IMR-90 (cell line): ENCODE measurements at regions not wholly inside any gene's neighbourhood (a gene's known extent, or its start where the extent isn't known, plus 50 kb on each side); places are given as distances from the start of the nearest gene placed in this dataset.
"Not testable (repeated sequence)": the region's sequence is repeated elsewhere in the genome, so short reads cannot be mapped to it uniquely, and the experiment has no call there.

ENCODE experiments used
- ATAC-seq: fragments of 200-7000 bp; cut with Tn5 transposase; 2 replicates; pipeline ENCODE4 v1.9.1; 2020; ENCODE audit warnings: low read depth, mild to moderate bottlenecking, moderate library complexity
- BruUV-seq: library from RNA; stranded (reverse); fragments of 400-500 nt; replicated peaks from 2 replicates; lab custom pipeline; 2021; lab: Mats Ljungman, UMichigan
- CTCF ChIA-PET: fragments of 300-600 bp; formaldehyde crosslinking; extraction: SDS; loops from one replicate; lab custom pipeline; 2021; ENCODE audit warnings: antibody characterized with exemption; lab: Yijun Ruan, JAX
- POLR2A ChIA-PET: fragments of 300-600 bp; sonication (Branson Sonifier 250); formaldehyde crosslinking; loops from one replicate; lab custom pipeline; 2022; ENCODE audit warnings: antibody characterized with exemption; ENCODE audit not compliant: unreplicated experiment; lab: Charles Lee
- DNase-seq: peaks from one replicate; pipeline ENCODE4 v3.0.0; 2013
- H2AFZ ChIP-seq: replicated peaks from 2 replicates; pipeline ENCODE3; 2013; ENCODE audit warnings: low read length, mild to moderate bottlenecking; ENCODE audit not compliant: poor library complexity
- H2AK5ac ChIP-seq: 2 replicates; pipeline ENCODE4 v1.6.1; 2013; ENCODE audit warnings: low read depth, low read length, inconsistent platforms
- H2AK9ac ChIP-seq: replicated peaks from 2 replicates; pipeline ENCODE3; 2013; ENCODE audit warnings: mild to moderate bottlenecking, low read depth, low read length, moderate library complexity; ENCODE audit not compliant: poor library complexity
- H2BK120ac ChIP-seq: 2 replicates; pipeline ENCODE4 v1.6.1; 2013; ENCODE audit warnings: low read depth, low read length, inconsistent platforms
- H2BK15ac ChIP-seq: 3 replicates; pipeline ENCODE4 v1.6.1; 2013; ENCODE audit warnings: low read depth, low read length, inconsistent platforms
- H2BK20ac ChIP-seq: 2 replicates; pipeline ENCODE4 v1.6.1; 2013; ENCODE audit warnings: low read depth, mild to moderate bottlenecking, inconsistent platforms, low read length, moderate library complexity
- H2BK5ac ChIP-seq: 2 replicates; pipeline ENCODE4 v1.6.1; 2013; ENCODE audit warnings: mild to moderate bottlenecking, low read depth, low read length, inconsistent platforms; ENCODE audit not compliant: poor library complexity, severe bottlenecking
- H3K14ac ChIP-seq: replicated peaks from 2 replicates; pipeline ENCODE4 v1.6.1; 2013; ENCODE audit warnings: low read depth, low read length, inconsistent platforms
- H3K18ac ChIP-seq: 2 replicates; pipeline ENCODE4 v1.6.1; 2013; ENCODE audit warnings: low read depth, low read length, control low read depth
- H3K23ac ChIP-seq: 2 replicates; pipeline ENCODE4 v1.6.1; 2013; ENCODE audit warnings: low read depth, low read length, inconsistent platforms
- H3K27ac ChIP-seq: 2 replicates; pipeline ENCODE4 v1.5.1; 2013; ENCODE audit warnings: mild to moderate bottlenecking, control low read depth, low read length; ENCODE audit not compliant: insufficient read depth
- H3K27me3 ChIP-seq: 2 replicates; pipeline ENCODE4 v1.6.1; 2013; ENCODE audit warnings: low read length; ENCODE audit not compliant: control insufficient read depth, insufficient read depth
- H3K36me3 ChIP-seq: 2 replicates; pipeline ENCODE4 v1.6.1; 2013; ENCODE audit warnings: low read length, mixed read lengths; ENCODE audit not compliant: control insufficient read depth, insufficient read depth
- H3K4ac ChIP-seq: 2 replicates; pipeline ENCODE4 v1.6.1; 2013; ENCODE audit warnings: low read depth, low read length, inconsistent platforms
- H3K4me1 ChIP-seq: 2 replicates; pipeline ENCODE4 v1.6.1; 2013; ENCODE audit warnings: low read length, mixed read lengths; ENCODE audit not compliant: control insufficient read depth, insufficient read depth
- H3K4me2 ChIP-seq: 2 replicates; pipeline ENCODE4 v1.6.1; 2013; ENCODE audit warnings: low read depth, mild to moderate bottlenecking, control low read depth, low read length, moderate library complexity
- H3K4me3 ChIP-seq: 2 replicates; pipeline ENCODE4 v1.5.1; 2013; ENCODE audit warnings: low read depth, mild to moderate bottlenecking, control low read depth, low read length, moderate library complexity; ENCODE audit not compliant: insufficient read depth
- H3K56ac ChIP-seq: 2 replicates; pipeline ENCODE4 v1.6.1; 2013; ENCODE audit warnings: low read length, inconsistent platforms; ENCODE audit not compliant: insufficient read depth; ENCODE audit errors: extremely low read depth
- H3K79me1 ChIP-seq, 2 experiments: 2 replicates each; pipeline ENCODE4 v1.6.1; 2013; ENCODE audit warnings: low read length in 2 of 2, inconsistent platforms in 1 of 2, low read depth in 1 of 2
- H3K9ac ChIP-seq: 2 replicates; pipeline ENCODE4 v1.6.1; 2013; ENCODE audit warnings: low read depth, low read length, control low read depth
- H3K9me1 ChIP-seq: 2 replicates; pipeline ENCODE4 v1.6.1; 2013; ENCODE audit warnings: low read length, inconsistent platforms; ENCODE audit not compliant: insufficient read depth
- H3K9me3 ChIP-seq: 2 replicates; pipeline ENCODE4 v1.6.1; 2013; ENCODE audit warnings: low read length; ENCODE audit not compliant: control insufficient read depth, insufficient read depth
- H4K20me1 ChIP-seq: 2 replicates; pipeline ENCODE4 v1.6.1; 2013; ENCODE audit warnings: low read length, inconsistent platforms; ENCODE audit not compliant: insufficient read depth
- H4K5ac ChIP-seq: 2 replicates; pipeline ENCODE4 v1.6.1; 2013; ENCODE audit warnings: mild to moderate bottlenecking, low read depth, low read length, control low read depth
- H4K8ac ChIP-seq, 2 experiments: 2 replicates each; pipeline ENCODE4 v1.6.1; 2013; ENCODE audit warnings: low read depth in 2 of 2, low read length in 2 of 2, control low read depth in 1 of 2, inconsistent platforms in 1 of 2
- H4K91ac ChIP-seq: 2 replicates; pipeline ENCODE4 v1.6.1; 2013; ENCODE audit warnings: low read depth, low read length, inconsistent platforms; ENCODE audit not compliant: insufficient read depth
- WGBS, 2 experiments: methylation state at CpG; one replicate each; pipeline versions ENCODE4 v1.1.5 to v1.1.7; 2013; ENCODE audit warnings: missing lambda C conversion rate in 2 of 2; ENCODE audit not compliant: insufficient read length in 1 of 2; ENCODE audit errors: extremely low coverage in 2 of 2; 5-methylcytosine and 5-hydroxymethylcytosine counted together
- dilution Hi-C: fragments of 300-500 bp; cut with HindIII; formaldehyde crosslinking; loops from one replicate; pipeline ENCODE4 v1.14.3; 2018; ENCODE audit warnings: low sequenced_read_pairs; ENCODE audit not compliant: unreplicated experiment
- in situ Hi-C: fragments of 300-500 bp; cut with MboI; formaldehyde crosslinking; loops from 3 replicates; pipeline ENCODE4 v1.14.3; 2019; ENCODE audit warnings: low sequenced_read_pairs, inconsistent platforms, mixed read lengths
- intact Hi-C: fragments of 100-400 bp; cut with micrococcal nuclease; formaldehyde crosslinking; loops from 2 replicates; pipeline ENCODE4 v1.10.0; 2022

DNA sequence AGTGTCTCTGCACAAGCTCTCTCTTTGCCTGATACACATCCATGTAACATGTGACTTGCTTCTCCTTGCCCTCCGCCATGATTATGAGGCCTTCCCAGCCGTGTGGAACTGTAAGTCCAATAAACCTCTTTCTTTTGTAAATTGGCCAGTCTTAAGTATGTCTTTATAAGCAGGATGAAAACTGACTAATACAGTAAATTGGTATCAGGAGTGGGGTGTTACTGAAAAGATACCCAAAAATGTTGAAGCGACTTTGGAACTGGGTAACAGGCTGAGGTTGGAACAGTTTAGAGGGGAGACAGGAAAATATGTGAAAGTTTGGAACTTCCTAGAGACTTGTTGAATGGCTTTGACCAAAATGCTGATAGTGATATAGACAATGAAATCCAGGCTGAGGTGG, 346.9 kb downstream of the ZNF248 start:
- H2AK9ac ChIP-seq, result not testable (repeated sequence)

More for the DNA sequence above, 346.9 kb downstream of the ZNF248 start:
- H2BK20ac ChIP-seq, H3K27ac ChIP-seq, H4K20me1 ChIP-seq, H3K9me1 ChIP-seq, H3K36me3 ChIP-seq, DNase-seq, H2BK5ac ChIP-seq, H3K23ac ChIP-seq, H2BK15ac ChIP-seq, H4K8ac ChIP-seq, H2BK120ac ChIP-seq, H3K4me1 ChIP-seq, H4K5ac ChIP-seq, ATAC-seq, H3K4me3 ChIP-seq, BruUV-seq, H3K18ac ChIP-seq, CTCF ChIA-PET, H3K79me1 ChIP-seq, H2AFZ ChIP-seq, dilution Hi-C loops, H3K56ac ChIP-seq, H3K9me3 ChIP-seq, H3K4me2 ChIP-seq, H2AK5ac ChIP-seq, H3K27me3 ChIP-seq, in situ Hi-C loops, H3K9ac ChIP-seq, POLR2A ChIA-PET, H4K91ac ChIP-seq, H3K4ac ChIP-seq, H3K14ac ChIP-seq: not testable (repeated sequence)
- intact Hi-C loops, result loop anchor here (5.0 kb wide), 1 partner anchor 57 kb away; no protein-coding TSS in a partner anchor
- WGBS, 2 experiments, result 50% methylated on average over 1 of the region's 3 CpGs; no CpG with 5 or more reads in 1 of the 2 experiments
